SK-N-SH treated with all-trans-retinoic acid at 6 μM for 48 hours (cell line): ENCODE measurements at regions not wholly inside any gene's neighbourhood (a gene's known extent, or its start where the extent isn't known, plus 50 kb on each side); places are given as distances from the start of the nearest gene placed in this dataset.

ENCODE experiments used
- CSRNP3 ChIP-seq: fragments of 250-450 bp; sonication (Bioruptor Pico); IDR thresholded peaks from 2 replicates; pipeline ENCODE4 v1.5.1; 2021; ENCODE audit warnings: mild to moderate bottlenecking, moderate library complexity
- ESRRG ChIP-seq: fragments of 250-450 bp; sonication (Bioruptor Pico); IDR thresholded peaks from 2 replicates; pipeline ENCODE4 v1.6.1; 2021; ENCODE audit warnings: mild to moderate bottlenecking
- ISL1 ChIP-seq: fragments of 250-450 bp; sonication (Bioruptor Pico); IDR thresholded peaks from 2 replicates; pipeline ENCODE4 v2.1.2; 2022; ENCODE audit warnings: mild to moderate bottlenecking, moderate library complexity
- PATZ1 ChIP-seq: fragments of 250-450 bp; sonication (Bioruptor Pico); IDR thresholded peaks from 2 replicates; pipeline ENCODE4 v1.8.0; 2020; ENCODE audit warnings: mild to moderate bottlenecking, moderate library complexity, borderline replicate concordance
- ZFP30 ChIP-seq: fragments of 450-650 bp; formaldehyde crosslinking; IDR thresholded peaks from 2 replicates; pipeline ENCODE4 v1.5.0; 2022; ENCODE audit warnings: mild to moderate bottlenecking, moderate library complexity

DNA sequence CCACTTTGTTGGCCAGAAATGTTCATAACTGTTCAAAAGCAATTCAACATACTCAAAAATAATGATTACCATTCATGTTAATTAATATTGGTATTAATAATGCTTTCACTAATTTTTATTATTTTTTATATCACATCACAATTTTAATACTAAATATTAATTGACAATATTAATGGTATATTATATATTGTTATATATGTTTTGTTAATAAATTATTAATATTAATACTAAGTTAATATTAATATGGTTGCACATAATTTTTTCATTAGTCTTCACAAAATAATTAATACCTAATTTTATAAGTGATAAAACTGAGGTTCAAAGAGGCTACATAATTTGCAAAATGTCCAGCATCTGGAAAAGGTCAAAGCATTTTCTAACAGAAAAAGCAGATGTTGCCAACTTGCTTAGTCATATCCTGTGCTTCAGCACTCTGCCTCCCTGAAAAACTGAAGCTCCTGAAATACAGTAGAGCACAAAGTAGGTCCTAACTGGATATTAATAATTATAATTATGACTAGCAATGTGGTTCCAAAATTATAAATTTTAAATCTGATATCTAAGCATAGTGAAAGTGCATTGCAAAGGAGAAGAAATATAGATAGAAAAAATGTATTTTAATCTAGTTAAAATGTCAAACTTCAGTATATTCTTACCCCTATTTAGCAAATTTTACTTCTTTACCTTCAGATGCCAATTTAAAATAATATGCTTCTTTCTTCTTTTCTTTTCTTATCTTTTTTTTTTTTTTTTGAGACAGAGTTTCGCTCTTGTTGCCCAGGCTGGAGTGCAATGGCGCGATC lies 123.2 kb upstream of the TNFSF4 start:
- TF ChIP-seq CSRNP3 (no peak), PATZ1 (CRISPR knock-in tag) (no peak), ZFP30 (CRISPR knock-in tag) (no peak), ISL1 (CRISPR knock-in tag) (no peak), ESRRG (CRISPR knock-in tag) (no peak)
